HepG2 (cell line): ENCODE measurements at regions not wholly inside any gene's neighbourhood (a gene's known extent, or its start where the extent isn't known, plus 50 kb on each side); places are given as distances from the start of the nearest gene placed in this dataset.

Experiments
- CHD2 ChIP-seq: IDR thresholded peaks from 2 replicates; pipeline ENCODE4 v1.6.1; 2011; ENCODE audit warnings: low read depth, low read length, improper control_type of control experiment
- DR1 ChIP-seq: sonication (generic); formaldehyde crosslinking; IDR thresholded peaks from 2 replicates; pipeline ENCODE4 v1.8.0; 2021; ENCODE audit warnings: mild to moderate bottlenecking, missing genetic modification reagents, inconsistent platforms
- HMG20A ChIP-seq: IDR thresholded peaks from 2 replicates; pipeline ENCODE4 v1.6.1; 2016; ENCODE audit warnings: borderline replicate concordance
- NAIF1 ChIP-seq: sonication (generic); formaldehyde crosslinking; IDR thresholded peaks from 2 replicates; pipeline ENCODE4 v1.5.0; 2020; ENCODE audit warnings: mild to moderate bottlenecking, missing genetic modification reagents, borderline replicate concordance
- PATZ1 ChIP-seq: sonication (generic); formaldehyde crosslinking; IDR thresholded peaks from 2 replicates; pipeline ENCODE4 v1.4.0; 2020; ENCODE audit warnings: missing genetic modification reagents
- TRAFD1 ChIP-seq: sonication (generic); formaldehyde crosslinking; IDR thresholded peaks from 2 replicates; pipeline ENCODE4 v1.5.1; 2020; ENCODE audit warnings: missing genetic modification reagents, mild to moderate bottlenecking, borderline replicate concordance
- ZHX2 ChIP-seq, 2 experiments: sonication (generic) in 1 of 2; formaldehyde crosslinking in 1 of 2; IDR thresholded peaks; 2 replicates each; pipeline versions ENCODE4 v1.6.1 to v1.9.0; 2014 to 2022; ENCODE audit warnings: antibody characterized with exemption in 1 of 2, borderline replicate concordance in 1 of 2, inconsistent platforms in 1 of 2, low read depth in 1 of 2, missing genetic modification reagents in 1 of 2
- ZNF251 ChIP-seq: sonication (generic); formaldehyde crosslinking; IDR thresholded peaks from 2 replicates; pipeline ENCODE4 v1.9.0; 2021; ENCODE audit warnings: mild to moderate bottlenecking, missing genetic modification reagents
- ZNF446 ChIP-seq: sonication (generic); formaldehyde crosslinking; IDR thresholded peaks from 2 replicates; pipeline ENCODE4 v1.5.0; 2020; ENCODE audit warnings: mild to moderate bottlenecking, missing genetic modification reagents

- TF ChIP-seq NAIF1: no peak
- no peak for TF ChIP-seq ZNF251 (CRISPR knock-in tag)
- no peak for TF ChIP-seq ZHX2 (IDR thresholded peaks at IDR 0.05; ENCODE audit: low read depth)
- no peak for TF ChIP-seq ZHX2 (CRISPR knock-in tag; IDR thresholded peaks at IDR 0.05; ENCODE audit: borderline replicate concordance)
- TF ChIP-seq ZNF446 (CRISPR knock-in tag): no peak
- no peak for TF ChIP-seq CHD2
- TF ChIP-seq PATZ1 (CRISPR knock-in tag): no peak
- no peak for TF ChIP-seq HMG20A (CRISPR knock-in tag)
- no peak for TF ChIP-seq DR1 (CRISPR knock-in tag)
- no peak for TF ChIP-seq TRAFD1
Observed at GRCh38 chr19:28907534-28907933, 305.4 kb downstream of the UQCRFS1 start (continued).
